Activated naive CD8-positive, alpha-beta T cell (primary cell): ENCODE measurements at regions not wholly inside any gene's neighbourhood (a gene's known extent, or its start where the extent isn't known, plus 50 kb on each side); places are given as distances from the start of the nearest gene placed in this dataset.
"Not testable (repeated sequence)": the region's sequence is repeated elsewhere in the genome, so short reads cannot be mapped to it uniquely, and the experiment has no call there.

Experiments
- H3K27ac Mint-ChIP-seq: one replicate; pipeline ENCODE4 v1.8.0; 2021; ENCODE audit warnings: mixed read lengths
- H3K27me3 Mint-ChIP-seq: one replicate; pipeline ENCODE4 v1.8.0; 2021; ENCODE audit warnings: mixed read lengths
- H3K36me3 Mint-ChIP-seq: one replicate; pipeline ENCODE4 v1.8.0; 2021; ENCODE audit warnings: mixed read lengths
- H3K4me1 Mint-ChIP-seq: one replicate; pipeline ENCODE4 v1.8.0; 2021; ENCODE audit warnings: low read depth, mixed read lengths
- H3K4me3 Mint-ChIP-seq: one replicate; pipeline ENCODE4 v1.8.0; 2021; ENCODE audit warnings: mild to moderate bottlenecking, mixed read lengths
- H3K9me3 Mint-ChIP-seq: one replicate; pipeline ENCODE4 v1.8.0; 2021; ENCODE audit warnings: low read depth, mixed read lengths

GRCh38 chrY:8035653-8036052 lies 1124.1 kb upstream of the AMELY start:
- no peak overlapping the region for H3K4me3 Mint-ChIP-seq
- no peaks in the 10 kb centered on the region for H3K9me3 Mint-ChIP-seq
- H3K4me1 Mint-ChIP-seq: no peaks in the 10 kb centered on the region
- no peak overlapping the region for H3K27ac Mint-ChIP-seq
- H3K36me3 Mint-ChIP-seq: no peaks in the 10 kb centered on the region
- no peaks in the 10 kb centered on the region for H3K27me3 Mint-ChIP-seq

DNA sequence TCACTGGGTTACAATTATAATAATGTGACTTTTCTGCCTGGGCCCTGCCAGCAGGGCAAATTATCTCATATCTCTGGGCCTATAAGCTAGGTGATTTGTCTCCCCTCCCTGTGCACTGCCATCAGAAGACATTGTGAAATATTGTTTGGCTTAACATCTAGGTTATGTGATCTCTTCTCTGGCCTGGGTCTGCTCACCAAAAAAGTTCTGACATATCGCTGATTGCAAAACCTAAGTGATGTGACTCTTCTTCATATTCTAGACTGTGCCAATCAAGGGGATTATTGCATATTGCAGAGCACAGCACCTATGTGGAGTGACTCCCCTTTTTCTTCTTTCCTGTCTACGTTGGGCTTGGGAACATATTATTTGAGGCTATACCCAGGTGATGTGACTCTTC lies 1123.1 kb upstream of the AMELY start:
- Mint-ChIP-seq H3K27ac (no peak overlapping the region), H3K4me3 (no peak overlapping the region), H3K4me1 (no peaks in the 10 kb centered on the region), H3K9me3 (no peaks in the 10 kb centered on the region), H3K27me3 (no peaks in the 10 kb centered on the region), H3K36me3 (no peaks in the 10 kb centered on the region)

DNA sequence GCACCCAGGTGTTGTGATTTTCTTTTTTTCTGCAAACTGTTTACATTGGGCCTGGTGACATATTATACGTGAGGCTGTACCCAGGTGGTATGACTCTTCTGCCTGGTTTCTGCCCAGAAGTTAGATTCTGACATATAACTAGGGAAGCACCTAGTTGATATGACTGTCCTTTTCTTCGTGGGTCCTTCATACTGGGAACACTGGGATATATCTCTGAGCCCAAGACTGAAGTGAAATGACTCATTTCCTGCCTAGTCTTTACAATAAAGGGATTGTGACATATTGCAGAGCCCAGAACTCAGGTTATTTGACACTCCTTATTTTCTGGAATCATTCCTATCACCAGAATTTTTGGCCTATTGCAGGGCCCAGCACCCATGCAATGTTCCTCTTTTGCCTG lies 1121.6 kb upstream of the AMELY start:
- no peaks in the 10 kb centered on the region for H3K36me3 Mint-ChIP-seq

DNA sequence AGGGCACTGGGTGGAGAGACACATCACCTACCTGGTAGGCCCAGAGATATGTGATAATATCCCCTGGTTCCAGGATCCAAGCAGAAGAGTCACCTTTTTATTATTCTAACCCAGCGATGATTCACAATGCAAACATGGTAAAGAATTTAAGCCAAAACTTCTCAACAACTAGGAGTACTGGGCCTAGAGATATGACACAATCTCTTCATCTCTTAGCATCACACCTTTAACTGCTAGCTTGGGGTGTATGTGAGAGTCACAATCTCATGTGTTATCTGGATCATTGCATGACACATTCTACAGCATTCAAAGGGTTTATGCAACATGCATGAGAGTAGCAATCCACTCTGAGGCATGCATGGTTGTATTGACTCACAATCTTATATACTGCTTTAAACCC lies 1109.0 kb upstream of the AMELY start:
- no peaks in the 10 kb centered on the region for H3K9me3 Mint-ChIP-seq
- H3K36me3 Mint-ChIP-seq: no peaks in the 10 kb centered on the region
- no peak overlapping the region for H3K27ac Mint-ChIP-seq
- H3K4me1 Mint-ChIP-seq: no peaks in the 10 kb centered on the region
- H3K27me3 Mint-ChIP-seq: no peaks in the 10 kb centered on the region
- H3K4me3 Mint-ChIP-seq: no peak overlapping the region

More for the DNA sequence above, 1121.6 kb upstream of the AMELY start:
- no peak overlapping the region for H3K4me3 Mint-ChIP-seq
- no peaks in the 10 kb centered on the region for H3K4me1 Mint-ChIP-seq
- no peaks in the 10 kb centered on the region for H3K9me3 Mint-ChIP-seq
- no peak overlapping the region for H3K27ac Mint-ChIP-seq
- H3K27me3 Mint-ChIP-seq: no peaks in the 10 kb centered on the region

- Mint-ChIP-seq H3K9me3 (no peaks in the 10 kb centered on the region), H3K36me3 (no peaks in the 10 kb centered on the region), H3K27me3 (no peaks in the 10 kb centered on the region), H3K4me3 (no peak overlapping the region), H3K4me1 (peaks cover 2% of the 10 kb centered on the region), H3K27ac (no peak overlapping the region)
Observed at GRCh38 chrY:8011515-8011914, 1100.0 kb upstream of the AMELY start.

- Mint-ChIP-seq H3K4me1 (peaks cover 11% of the 10 kb centered on the region), H3K9me3 (no peaks in the 10 kb centered on the region), H3K36me3 (no peaks in the 10 kb centered on the region), H3K27me3 (no peaks in the 10 kb centered on the region), H3K27ac (peak overlapping the region; percentile 61), H3K4me3 (no peak overlapping the region)
Observed at GRCh38 chrY:8004196-8004595, 1092.6 kb upstream of the AMELY start.

DNA sequence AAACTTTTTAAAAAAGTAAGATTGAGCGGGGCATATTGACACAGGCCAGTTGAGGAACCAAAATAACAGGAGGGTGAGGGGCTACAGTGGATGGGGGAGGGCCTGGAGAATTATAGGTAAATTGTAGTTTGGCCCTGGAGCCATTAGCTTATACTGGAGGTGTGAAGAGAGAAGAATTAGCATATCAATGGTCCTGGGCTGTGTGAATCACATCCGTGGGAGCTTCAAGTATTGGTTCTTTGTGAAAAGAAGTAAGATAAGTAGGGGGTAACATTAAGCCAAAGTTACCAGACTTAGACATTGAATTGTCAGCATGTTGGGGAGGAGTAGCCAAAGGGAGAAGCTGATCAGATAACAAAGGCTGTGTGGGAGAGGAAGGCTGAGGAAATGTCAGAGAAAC lies 1085.2 kb upstream of the AMELY start:
- H3K4me1 Mint-ChIP-seq: no peaks in the 10 kb centered on the region
- H3K36me3 Mint-ChIP-seq: no peaks in the 10 kb centered on the region
- peaks cover 2% of the 10 kb centered on the region for H3K9me3 Mint-ChIP-seq
- no peak overlapping the region for H3K4me3 Mint-ChIP-seq
- H3K27ac Mint-ChIP-seq: no peak overlapping the region
- H3K27me3 Mint-ChIP-seq: no peaks in the 10 kb centered on the region

DNA sequence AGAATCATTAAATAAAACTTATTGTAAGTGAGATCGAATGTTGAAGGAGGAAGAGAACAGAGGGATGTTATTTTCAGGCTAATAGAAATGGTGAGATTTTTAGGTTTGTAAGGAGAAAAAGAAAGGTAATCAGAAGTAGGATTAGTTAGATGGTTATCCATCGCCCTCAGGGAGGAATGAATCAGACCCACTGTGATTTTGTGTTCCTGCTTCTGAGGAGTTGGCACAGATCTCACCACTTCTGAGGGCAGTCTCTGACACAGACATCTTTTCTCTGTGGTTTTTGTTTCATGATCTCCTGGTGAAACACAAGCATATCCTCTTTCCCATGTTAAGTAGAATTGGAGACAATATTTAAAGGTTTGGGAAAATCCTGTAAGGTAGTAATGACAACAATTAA lies 1083.2 kb upstream of the AMELY start:
- H3K4me1 Mint-ChIP-seq, H3K36me3 Mint-ChIP-seq, H3K27me3 Mint-ChIP-seq, H3K4me3 Mint-ChIP-seq, H3K9me3 Mint-ChIP-seq, H3K27ac Mint-ChIP-seq: not testable (repeated sequence)

DNA sequence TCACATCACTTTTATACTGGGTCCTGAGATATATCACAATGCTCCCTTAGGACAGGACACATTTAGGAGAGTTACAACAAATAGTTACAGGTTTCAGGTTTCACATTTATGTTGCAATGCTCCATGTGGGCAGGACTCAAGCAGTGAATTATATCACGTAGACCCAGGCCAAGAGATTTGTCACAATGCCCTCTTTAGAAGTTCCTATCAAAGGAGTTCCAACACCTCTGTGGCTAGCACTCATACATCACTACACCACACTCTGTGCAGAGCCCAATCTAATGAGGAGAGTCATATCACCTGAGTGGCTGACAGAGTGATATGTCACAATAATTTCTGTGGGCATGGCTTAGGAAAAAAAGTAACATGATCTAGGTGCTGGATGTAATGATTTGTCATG lies 1068.2 kb upstream of the AMELY start:
- Mint-ChIP-seq H3K4me3 (no peak overlapping the region), H3K9me3 (no peaks in the 10 kb centered on the region), H3K27me3 (peaks cover 2% of the 10 kb centered on the region), H3K36me3 (no peaks in the 10 kb centered on the region), H3K27ac (no peak overlapping the region), H3K4me1 (no peaks in the 10 kb centered on the region)

DNA sequence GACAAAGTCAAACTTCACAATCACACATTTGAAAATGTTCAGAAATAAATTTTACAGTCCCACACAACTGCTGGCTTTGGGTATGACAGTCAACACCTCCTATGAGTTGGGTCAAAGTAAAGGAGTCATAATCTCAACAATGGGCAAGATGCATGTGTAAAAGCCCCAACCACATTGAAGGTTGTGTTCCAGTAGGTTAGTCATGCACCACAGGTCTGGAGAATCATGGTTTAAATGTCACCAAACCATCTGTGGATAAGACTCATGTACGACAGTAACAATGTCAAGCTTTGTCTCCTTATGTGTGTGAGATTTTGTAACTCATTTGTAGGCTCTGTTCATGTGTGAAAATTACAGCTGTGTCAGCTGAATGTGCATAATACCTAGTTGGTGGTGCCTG lies 1065.7 kb upstream of the AMELY start:
- H3K4me1 Mint-ChIP-seq: no peaks in the 10 kb centered on the region
- H3K27ac Mint-ChIP-seq: no peak overlapping the region
- no peaks in the 10 kb centered on the region for H3K36me3 Mint-ChIP-seq
- H3K27me3 Mint-ChIP-seq: no peaks in the 10 kb centered on the region
- no peak overlapping the region for H3K4me3 Mint-ChIP-seq
- H3K9me3 Mint-ChIP-seq: no peaks in the 10 kb centered on the region

DNA sequence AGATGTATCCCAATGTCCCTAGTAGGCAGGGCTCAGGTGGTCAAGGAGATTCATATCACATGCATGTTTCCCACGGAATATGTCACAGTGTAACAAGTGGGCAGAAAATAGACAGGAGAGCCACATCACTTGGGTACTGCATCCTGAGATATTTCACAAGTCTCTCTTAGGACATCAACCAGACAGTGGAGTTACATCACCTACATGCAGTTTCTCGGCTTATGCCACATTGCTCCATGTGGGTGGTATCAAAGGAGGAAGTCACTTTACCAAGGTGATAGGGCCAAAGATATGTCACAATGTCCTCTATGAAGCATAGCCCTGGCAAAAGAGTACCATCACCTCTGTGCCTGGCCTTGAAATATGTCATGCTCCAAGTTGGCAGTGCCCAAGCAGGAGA lies 1056.7 kb upstream of the AMELY start:
- Mint-ChIP-seq H3K27ac (no peak overlapping the region), H3K36me3 (no peaks in the 10 kb centered on the region), H3K9me3 (no peaks in the 10 kb centered on the region), H3K4me1 (no peaks in the 10 kb centered on the region), H3K4me3 (no peak overlapping the region), H3K27me3 (no peaks in the 10 kb centered on the region)

GRCh38 chrY:7966916-7967315 lies 1055.4 kb upstream of the AMELY start:
- Mint-ChIP-seq H3K36me3 (no peaks in the 10 kb centered on the region), H3K9me3 (no peaks in the 10 kb centered on the region)

GRCh38 chrY:7963393-7963792 lies 1051.8 kb upstream of the AMELY start:
- no peak overlapping the region for H3K4me3 Mint-ChIP-seq
- H3K36me3 Mint-ChIP-seq: no peaks in the 10 kb centered on the region
- no peaks in the 10 kb centered on the region for H3K9me3 Mint-ChIP-seq
- no peaks in the 10 kb centered on the region for H3K27me3 Mint-ChIP-seq
- no peak overlapping the region for H3K27ac Mint-ChIP-seq
- H3K4me1 Mint-ChIP-seq: no peaks in the 10 kb centered on the region

More at GRCh38 chrY:7966916-7967315, 1055.4 kb upstream of the AMELY start:
- H3K4me3 Mint-ChIP-seq: no peak overlapping the region
- H3K27ac Mint-ChIP-seq: no peak overlapping the region
- no peaks in the 10 kb centered on the region for H3K27me3 Mint-ChIP-seq
- no peaks in the 10 kb centered on the region for H3K4me1 Mint-ChIP-seq

DNA sequence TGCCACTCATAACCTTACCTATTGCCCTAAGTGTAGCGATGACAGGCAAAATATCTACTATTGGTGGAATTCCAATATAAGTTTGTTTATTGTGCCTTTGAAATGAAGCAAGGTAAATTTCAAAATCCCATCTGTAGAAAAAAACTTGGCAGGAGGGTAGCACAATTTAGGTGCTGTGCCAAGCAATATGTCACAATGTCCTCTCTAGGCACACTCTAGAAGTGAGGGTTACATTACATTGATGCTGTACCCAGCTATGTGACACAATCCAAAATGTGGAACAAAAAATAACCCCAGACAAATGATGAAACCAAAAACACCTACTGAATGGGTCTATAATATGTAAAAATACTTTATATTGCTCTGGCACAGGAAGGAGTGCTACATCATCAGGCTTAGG lies 1050.8 kb upstream of the AMELY start:
- peaks cover 1% of the 10 kb centered on the region for H3K27me3 Mint-ChIP-seq
- H3K4me3 Mint-ChIP-seq: no peak overlapping the region
- no peaks in the 10 kb centered on the region for H3K4me1 Mint-ChIP-seq
- H3K36me3 Mint-ChIP-seq: no peaks in the 10 kb centered on the region
- H3K27ac Mint-ChIP-seq: no peak overlapping the region
- no peaks in the 10 kb centered on the region for H3K9me3 Mint-ChIP-seq

- H3K36me3 Mint-ChIP-seq: no peaks in the 10 kb centered on the region
- no peaks in the 10 kb centered on the region for H3K4me1 Mint-ChIP-seq
- no peak overlapping the region for H3K4me3 Mint-ChIP-seq
- no peaks in the 10 kb centered on the region for H3K9me3 Mint-ChIP-seq
- peaks cover 1% of the 10 kb centered on the region for H3K27me3 Mint-ChIP-seq
- no peak overlapping the region for H3K27ac Mint-ChIP-seq
Observed at GRCh38 chrY:7961811-7962210, 1050.3 kb upstream of the AMELY start.

- H3K27ac Mint-ChIP-seq: no peak overlapping the region
- peaks cover 1% of the 10 kb centered on the region for H3K27me3 Mint-ChIP-seq
- no peak overlapping the region for H3K4me3 Mint-ChIP-seq
- H3K4me1 Mint-ChIP-seq: no peaks in the 10 kb centered on the region
- H3K9me3 Mint-ChIP-seq: no peaks in the 10 kb centered on the region
- no peaks in the 10 kb centered on the region for H3K36me3 Mint-ChIP-seq
Observed at GRCh38 chrY:7957773-7958172, 1046.2 kb upstream of the AMELY start.
